GM18502 (cell line): ENCODE measurements at regions not wholly inside any gene's neighbourhood (a gene's known extent, or its start where the extent isn't known, plus 50 kb on each side); places are given as distances from the start of the nearest gene placed in this dataset.

Experiments used
- ATAC-seq: cut with Tn5 transposase; IDR thresholded peaks from one replicate; pipeline ENCODE4 v1.9.1; 2021; ENCODE audit warnings: mild to moderate bottlenecking; ENCODE audit not compliant: unreplicated experiment, poor library complexity

- no peak for ATAC-seq
These were observed 331.5 kb upstream of the ARGLU1 start for GRCh38 chr13:106899442-106899841.

GRCh38 chr13:106898231-106898630, 330.3 kb upstream of the ARGLU1 start:
- ATAC-seq: no peak

- ATAC-seq: no peak
These were observed 320.2 kb upstream of the ARGLU1 start for GRCh38 chr13:106888148-106888547.

- no peak for ATAC-seq
These were observed 319.7 kb upstream of the ARGLU1 start for GRCh38 chr13:106887686-106888085.

- no peak for ATAC-seq
These were observed 316.0 kb upstream of the ARGLU1 start for GRCh38 chr13:106883976-106884375.

- no peak for ATAC-seq
These were observed 314.3 kb upstream of the ARGLU1 start for GRCh38 chr13:106882246-106882645.

- no peak for ATAC-seq
These were observed 311.9 kb upstream of the ARGLU1 start for GRCh38 chr13:106879806-106880205.

- ATAC-seq: no peak
These were observed 306.4 kb upstream of the ARGLU1 start for GRCh38 chr13:106874323-106874722.

GRCh38 chr13:106873810-106874209, 305.9 kb upstream of the ARGLU1 start:
- no peak for ATAC-seq

GRCh38 chr13:106867249-106867648, 299.3 kb upstream of the ARGLU1 start:
- no peak for ATAC-seq

GRCh38 chr13:106865716-106866440, 297.9 kb upstream of the ARGLU1 start:
- no peak for ATAC-seq

GRCh38 chr13:106859533-106859904, 291.6 kb upstream of the ARGLU1 start:
- no peak for ATAC-seq

GRCh38 chr13:106858903-106859532, 291.1 kb upstream of the ARGLU1 start:
- peak; percentile 63 for ATAC-seq

GRCh38 chr13:106852436-106852835, 284.5 kb upstream of the ARGLU1 start:
- ATAC-seq: no peak

GRCh38 chr13:106850973-106851650, 283.2 kb upstream of the ARGLU1 start:
- no peak for ATAC-seq

- ATAC-seq: no peak
These were observed 278.9 kb upstream of the ARGLU1 start for GRCh38 chr13:106846571-106847448.

- ATAC-seq: no peak
These were observed 268.4 kb upstream of the ARGLU1 start for GRCh38 chr13:106836186-106836802.

- ATAC-seq: no peak
These were observed 267.5 kb upstream of the ARGLU1 start for GRCh38 chr13:106835477-106835876.

- ATAC-seq: no peak
These were observed 254.0 kb upstream of the ARGLU1 start for GRCh38 chr13:106821979-106822378.
